Right lobe of liver (tissue), 6 donors: ENCODE measurements at regions not wholly inside any gene's neighbourhood (a gene's known extent, or its start where the extent isn't known, plus 50 kb on each side); places are given as distances from the start of the nearest gene placed in this dataset.
A peak's percentile ranks its signal among the peaks of the same experiment; 100 is the strongest.

Experiments used
- ATAC-seq, 4 donors: fragments of 200-7000 bp; cut with Tn5 transposase; one replicate each; pipeline ENCODE4 v1.9.1; 2020; ENCODE audit warnings: mild to moderate bottlenecking in 4 of 4, moderate library complexity in 4 of 4
- DNase-seq, 3 donors: peaks; one replicate each; pipeline ENCODE4 v3.0.0-alpha.2; 2020
- H3K27ac ChIP-seq, 3 donors: fragments of 200-600 bp; one replicate each; pipeline ENCODE4 v1.8.0; 2022
- H3K27me3 ChIP-seq, 2 donors: fragments of 200-600 bp; one replicate each; pipeline ENCODE4 v1.8.0; 2022
- H3K36me3 ChIP-seq, 4 donors: fragments of 200-600 bp; sonication (generic) in 1 of 4; one replicate each; pipeline versions ENCODE4 v1.5.1 to v1.8.0; 2017 to 2022; ENCODE audit warnings: control low read depth in 1 of 4
- H3K4me1 ChIP-seq, 4 donors: fragments of 200-600 bp; sonication (generic) in 1 of 4; one replicate each; pipeline versions ENCODE4 v1.5.1 to v1.8.0; 2017 to 2022; ENCODE audit warnings: control low read depth in 1 of 4
- H3K4me3 ChIP-seq, 3 donors: fragments of 200-600 bp; one replicate each; pipeline ENCODE4 v1.8.0; 2022
- H3K9me3 ChIP-seq, 4 donors: fragments of 200-600 bp; sonication (generic) in 1 of 4; one replicate each; pipeline versions ENCODE4 v1.5.1 to v1.8.0; 2017 to 2022; ENCODE audit warnings: control low read depth in 1 of 4
- CTCF ChIP-seq, 4 donors: fragments of 200-600 bp in 3 of 4; fragments of 450-650 bp in 1 of 4; IDR thresholded peaks; one replicate each; pipeline versions ENCODE4 v1.5.1 to v1.8.0; 2016 to 2022; ENCODE audit warnings: antibody characterized with exemption in 4 of 4, mild to moderate bottlenecking in 2 of 4
- POLR2A ChIP-seq: fragments of 450-650 bp; IDR thresholded peaks from one replicate; pipeline ENCODE4 v1.6.1; 2017; ENCODE audit warnings: antibody characterized with exemption, mild to moderate bottlenecking
- WGBS: methylation state at CpG from one replicate; pipeline ENCODE4 v1.1.6; 2018; ENCODE audit warnings: low coverage, low lambda C conversion rate; ENCODE audit not compliant: insufficient coverage; ENCODE audit errors: missing lambda C conversion rate; 5-methylcytosine and 5-hydroxymethylcytosine counted together
- intact Hi-C, 2 donors: fragments of 100-400 bp; cut with DNase I; formaldehyde crosslinking; loops; one replicate each; pipeline versions ENCODE4 v1.11.2 to v1.14.1; 2022
- donor health status: DM: no; HTN: yes; CAD: no.
- donor health status: DM: no; HTN: no; CAD: no.
- donor health status: DM: no; HTN: no; CAD: no.
- donor health status: DM: no; HTN: yes; CAD: no.
- donor health status: DM: no; HTN: yes; CAD: no.

DNA sequence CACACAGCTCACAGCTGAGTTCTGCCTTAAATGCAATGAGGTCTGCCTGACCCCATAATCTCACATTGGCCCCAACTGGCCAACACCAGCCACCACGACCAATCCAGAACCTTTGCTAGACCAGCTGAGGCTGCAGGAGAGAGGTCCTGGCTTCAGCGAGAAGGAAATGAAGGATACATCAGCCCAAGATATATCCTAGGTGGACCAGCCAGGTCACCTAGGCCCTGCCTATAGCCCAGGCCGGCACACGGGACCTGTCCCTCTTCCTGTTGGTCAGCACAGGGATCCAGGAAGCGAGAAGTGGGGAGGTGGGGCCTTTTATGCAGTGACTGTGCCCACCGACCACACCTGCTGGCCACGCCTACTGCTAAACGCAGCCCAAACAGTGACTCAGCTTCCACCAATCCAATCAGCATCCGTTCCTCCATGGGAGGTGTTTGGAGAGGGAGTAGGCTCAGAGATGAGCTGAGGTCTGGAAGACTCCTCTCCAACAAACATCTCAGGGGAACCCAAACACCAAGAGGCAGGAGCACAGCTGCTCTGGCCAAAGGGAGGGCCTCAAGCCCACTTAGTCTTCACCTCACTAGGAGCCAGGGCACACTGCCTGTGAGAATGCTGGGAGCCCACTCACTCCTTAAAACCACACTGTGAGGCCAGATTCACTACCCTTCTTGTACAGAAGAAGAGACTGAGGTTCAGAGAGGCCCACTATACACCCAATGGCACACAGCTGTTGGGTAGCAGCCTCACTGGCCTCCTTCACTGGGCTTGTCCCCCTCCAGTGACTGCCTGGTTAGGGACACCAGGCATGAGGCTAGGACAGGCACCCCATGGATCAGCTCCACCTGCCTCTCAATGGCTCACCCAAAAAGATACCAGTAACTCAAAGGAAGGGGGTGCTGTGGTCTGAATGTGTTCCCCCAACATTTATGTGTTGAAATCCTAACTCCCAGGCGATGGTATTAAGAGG lies 51.3 kb upstream of the PPP2R5C start:
- no peaks in the 10 kb centered on the region for H3K36me3 ChIP-seq
- no peak for TF ChIP-seq CTCF (IDR thresholded peaks at IDR 0.05)
- TF ChIP-seq POLR2A: no peak
- H3K9me3 ChIP-seq: no peaks in the 10 kb centered on the region
- ATAC-seq: no peak
- H3K27ac ChIP-seq: no peak overlapping the region
- intact Hi-C loops: loop anchor here in 1 of 2 donors (10.0 kb wide), 1 partner anchor 385 kb away; no protein-coding TSS in a partner anchor
- no peak overlapping the region for H3K4me3 ChIP-seq
- 77% methylated on average over 7 of the region's 10 CpGs for WGBS
- H3K27me3 ChIP-seq: no peaks in the 10 kb centered on the region
- H3K4me1 ChIP-seq: peaks cover 0 to 15% (median 4%) of the 10 kb centered on the region in 4 donors
- DNase-seq: peak in 1 of 3 donors; percentile 37

DNA sequence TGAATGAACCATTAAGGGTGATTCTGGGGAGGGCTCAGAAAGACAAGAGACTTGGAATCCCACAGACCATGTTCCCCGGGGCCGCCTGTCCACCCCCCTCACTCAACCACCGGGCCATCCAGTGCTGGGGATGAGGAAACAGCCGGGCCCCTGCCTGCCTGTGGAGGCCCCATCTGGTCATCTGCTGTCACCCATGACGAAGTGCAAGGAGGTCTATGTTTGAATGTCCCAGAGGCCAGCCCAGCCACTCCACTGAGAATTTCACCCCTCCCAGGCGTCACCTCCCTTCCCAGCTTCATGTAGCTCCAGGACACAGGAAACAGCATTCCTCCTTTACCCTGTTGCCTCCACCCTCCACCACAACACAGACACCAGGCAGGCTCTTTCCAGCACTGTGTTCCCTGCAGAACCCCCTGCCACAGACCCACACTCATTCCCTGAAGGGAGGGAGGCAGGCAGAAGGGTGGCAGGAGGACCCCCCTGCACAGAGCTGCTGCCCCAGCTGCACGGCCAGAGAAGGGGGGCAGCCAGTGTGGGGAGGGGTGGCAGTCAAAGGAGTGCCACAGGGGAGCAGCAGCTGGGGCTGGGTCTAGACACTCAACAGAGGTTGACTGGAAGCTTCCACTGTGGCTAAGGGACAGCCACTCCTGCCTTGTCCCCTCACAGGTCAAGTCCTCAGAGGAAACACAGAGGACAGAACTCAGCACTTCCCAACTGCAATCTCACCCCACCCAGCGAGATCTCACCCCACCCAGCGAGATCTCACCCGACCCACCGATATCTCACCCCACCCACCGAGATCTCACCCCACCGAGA lies 50.3 kb upstream of the PPP2R5C start:
- DNase-seq (peak in 1 of 3 donors; percentile 33), ATAC-seq (no peak)
- Histone ChIP-seq H3K27me3 (no peaks in the 10 kb centered on the region), H3K36me3 (no peaks in the 10 kb centered on the region), H3K4me3 (no peak overlapping the region), H3K4me1 (peaks cover 0 to 10% (median 4%) of the 10 kb centered on the region in 4 donors), H3K27ac (no peak overlapping the region), H3K9me3 (no peaks in the 10 kb centered on the region)
- intact Hi-C loops: no loop called here
- 40% methylated on average over 2 of the region's 13 CpGs for whole genome bisulfite sequencing
- no peak for TF ChIP-seq POLR2A
- TF ChIP-seq CTCF (IDR thresholded peaks at IDR 0.05): no peak
